ENCODE measurements at regions not wholly inside any gene's neighbourhood (a gene's known extent, or its start where the extent isn't known, plus 50 kb on each side); places are given as distances from the start of the nearest gene placed in this dataset.

DNA sequence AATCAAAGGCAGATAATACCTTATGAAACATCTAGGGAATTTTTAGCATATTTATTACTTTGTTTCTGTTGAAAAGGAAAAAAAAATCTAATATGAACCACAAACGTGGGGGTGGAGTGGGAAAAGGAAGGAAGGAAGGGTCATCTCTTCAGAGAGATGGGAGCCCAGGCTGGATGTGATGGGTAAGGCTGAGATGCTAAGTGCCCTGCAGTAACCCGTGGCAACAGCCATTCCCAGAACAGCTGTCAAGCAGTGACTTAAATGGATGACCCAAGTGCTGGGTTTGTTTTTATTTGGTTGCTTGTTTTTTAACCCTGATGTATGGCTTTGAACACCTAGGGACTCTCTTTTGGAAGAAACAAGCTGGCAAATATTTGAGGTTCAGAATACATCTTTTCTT, 50.7 kb upstream of the KLF7 start:
- Histone ChIP-seq H3K36me3 (ENCODE audit: control insufficient read depth in 2 of 2, insufficient read depth in 2 of 2, low read length in 1 of 2) (no peaks in the 10 kb centered on the region), H3K4me1 (ENCODE audit: control insufficient read depth in 2 of 2, insufficient read depth in 2 of 2, low read length in 1 of 2) (peaks cover 0 to 2% of the 10 kb centered on the region in 2 donors), H3K27ac (ENCODE audit: low read depth in 2 of 2, low read length in 1 of 2) (no peak overlapping the region), H3K9me3 (ENCODE audit: control insufficient read depth in 2 of 2, insufficient read depth in 1 of 2, low read depth in 1 of 2, low read length in 1 of 2) (no peaks in the 10 kb centered on the region), H3K27me3 (ENCODE audit: control insufficient read depth in 1 of 2, insufficient read depth in 2 of 2, low read length in 2 of 2) (no peaks in the 10 kb centered on the region), H3K4me3 (ENCODE audit: low read depth in 1 of 2, low read length in 2 of 2) (no peak overlapping the region)
- 38 to 48% methylated on average over 2 of the region's 2 CpGs for WGBS, 2 donors

DNA sequence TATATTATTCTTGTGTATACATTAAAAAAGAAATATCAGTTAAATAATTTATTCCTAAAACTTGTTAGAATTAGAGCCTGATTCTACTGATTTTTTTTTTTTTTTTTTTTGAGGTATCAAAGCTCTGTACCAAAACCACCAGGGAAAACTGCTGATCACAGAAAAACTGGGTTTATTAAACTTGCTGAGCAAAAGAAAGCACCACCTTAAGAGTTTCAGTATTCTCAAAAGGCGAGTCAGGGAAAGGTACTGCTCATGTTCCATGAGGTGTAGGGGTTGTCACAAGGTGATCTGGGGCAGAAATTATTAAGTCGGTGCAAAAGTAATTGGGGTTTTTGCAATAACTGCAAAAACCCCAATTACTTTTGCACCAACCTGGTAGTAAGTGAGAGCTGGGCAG, 51.7 kb upstream of the KLF7 start:
- 80 to 91% methylated on average over 2 of the region's 2 CpGs for WGBS, 2 donors
- no peak overlapping the region for H3K4me3 ChIP-seq (ENCODE audit: low read depth in 1 of 2, low read length in 2 of 2)
- no peaks in the 10 kb centered on the region for H3K27me3 ChIP-seq (ENCODE audit: control insufficient read depth in 1 of 2, insufficient read depth in 2 of 2, low read length in 2 of 2)
- no peaks in the 10 kb centered on the region for H3K9me3 ChIP-seq (ENCODE audit: control insufficient read depth in 2 of 2, insufficient read depth in 1 of 2, low read depth in 1 of 2, low read length in 1 of 2)
- H3K4me1 ChIP-seq (ENCODE audit: control insufficient read depth in 2 of 2, insufficient read depth in 2 of 2, low read length in 1 of 2), result peaks cover 0 to 2% of the 10 kb centered on the region in 2 donors
- H3K27ac ChIP-seq (ENCODE audit: low read depth in 2 of 2, low read length in 1 of 2), result no peak overlapping the region
- H3K36me3 ChIP-seq (ENCODE audit: control insufficient read depth in 2 of 2, insufficient read depth in 2 of 2, low read length in 1 of 2), result no peaks in the 10 kb centered on the region

DNA sequence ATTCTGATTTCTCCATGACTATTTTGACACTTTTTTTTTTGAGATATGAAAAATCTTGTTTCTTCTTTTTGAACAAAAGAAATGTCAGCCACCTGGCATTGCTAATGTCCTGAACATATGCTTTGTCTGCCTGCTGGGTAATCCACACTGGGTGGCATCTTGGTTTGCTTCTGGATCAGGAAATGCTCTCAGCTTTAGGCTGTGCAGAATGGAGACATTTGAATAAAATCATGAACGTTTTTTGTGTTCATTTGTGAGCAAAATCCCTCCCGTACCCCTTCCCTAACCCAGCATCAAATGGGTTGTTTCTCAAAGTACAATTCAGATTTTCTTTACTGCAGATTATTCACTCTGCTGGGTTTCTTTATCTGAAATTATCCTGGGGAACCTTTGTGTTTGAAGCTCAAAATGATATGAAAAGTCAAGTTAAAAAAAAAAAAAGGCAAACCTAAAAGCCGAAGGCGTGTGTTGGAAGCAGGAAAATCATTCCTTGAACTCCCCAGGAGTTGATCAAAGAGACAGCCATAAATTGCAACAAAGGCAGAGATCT, 53.4 kb upstream of the KLF7 start:
- Histone ChIP-seq H3K27ac (ENCODE audit: low read depth in 2 of 2, low read length in 1 of 2) (no peak overlapping the region), H3K27me3 (ENCODE audit: control insufficient read depth in 1 of 2, insufficient read depth in 2 of 2, low read length in 2 of 2) (no peaks in the 10 kb centered on the region), H3K4me1 (ENCODE audit: control insufficient read depth in 2 of 2, insufficient read depth in 2 of 2, low read length in 1 of 2) (peaks cover 0 to 2% of the 10 kb centered on the region in 2 donors), H3K4me3 (ENCODE audit: low read depth in 1 of 2, low read length in 2 of 2) (no peak overlapping the region), H3K36me3 (ENCODE audit: control insufficient read depth in 2 of 2, insufficient read depth in 2 of 2, low read length in 1 of 2) (no peaks in the 10 kb centered on the region), H3K9me3 (ENCODE audit: control insufficient read depth in 2 of 2, insufficient read depth in 1 of 2, low read depth in 1 of 2, low read length in 1 of 2) (no peaks in the 10 kb centered on the region)
- WGBS, 2 donors, result 76 to 78% methylated on average over 4 of the region's 4 CpGs

DNA sequence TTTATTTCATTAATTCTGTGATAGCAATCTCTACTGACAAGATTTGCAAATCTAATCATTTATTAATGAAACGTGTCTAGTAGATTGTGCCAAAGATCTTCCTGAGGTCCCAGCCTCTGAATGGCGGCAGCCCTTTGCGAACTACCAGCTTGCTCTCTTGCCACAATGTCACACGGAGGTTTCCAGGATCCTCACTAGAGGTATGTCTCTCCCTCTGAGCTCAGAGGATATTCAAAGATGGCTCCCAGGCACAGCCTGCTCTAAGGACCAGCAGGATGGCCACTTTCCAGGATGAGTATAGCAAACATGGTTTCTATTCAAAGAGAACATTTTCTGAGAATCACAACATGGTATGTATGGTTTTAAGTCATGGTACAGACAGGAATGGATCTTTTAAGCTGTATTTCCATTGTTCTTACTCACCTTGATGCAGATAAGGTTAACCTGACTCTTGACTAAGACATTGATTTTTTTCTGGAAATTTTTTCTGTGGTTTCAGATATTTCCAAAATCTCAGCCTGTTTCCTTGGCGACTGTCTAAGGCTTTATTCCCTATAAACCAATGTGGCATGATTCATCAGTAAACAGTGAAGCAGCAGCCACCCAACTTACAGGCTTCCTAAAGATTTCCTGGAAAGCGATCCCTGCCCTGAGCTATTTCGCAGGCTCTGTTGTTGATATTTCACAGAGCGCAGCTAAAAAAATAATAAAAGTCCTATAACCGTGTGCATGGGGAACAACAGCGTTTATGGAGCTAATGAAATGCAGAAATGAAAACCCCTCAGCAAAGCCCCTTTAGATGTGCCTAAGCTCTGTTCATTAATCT, 54.1 kb upstream of the KLF7 start:
- Histone ChIP-seq H3K4me1 (ENCODE audit: control insufficient read depth in 2 of 2, insufficient read depth in 2 of 2, low read length in 1 of 2) (peaks cover 0 to 2% of the 10 kb centered on the region in 2 donors), H3K36me3 (ENCODE audit: control insufficient read depth in 2 of 2, insufficient read depth in 2 of 2, low read length in 1 of 2) (no peaks in the 10 kb centered on the region), H3K4me3 (ENCODE audit: low read depth in 1 of 2, low read length in 2 of 2) (no peak overlapping the region), H3K27me3 (ENCODE audit: control insufficient read depth in 1 of 2, insufficient read depth in 2 of 2, low read length in 2 of 2) (no peaks in the 10 kb centered on the region), H3K27ac (ENCODE audit: low read depth in 2 of 2, low read length in 1 of 2) (no peak overlapping the region), H3K9me3 (ENCODE audit: control insufficient read depth in 2 of 2, insufficient read depth in 1 of 2, low read depth in 1 of 2, low read length in 1 of 2) (no peaks in the 10 kb centered on the region)
- WGBS, 2 donors, result 51 to 61% methylated on average over 10 of the region's 10 CpGs

- Histone ChIP-seq H3K4me3 (ENCODE audit: low read depth in 1 of 2, low read length in 2 of 2) (no peak overlapping the region), H3K9me3 (ENCODE audit: control insufficient read depth in 2 of 2, insufficient read depth in 1 of 2, low read depth in 1 of 2, low read length in 1 of 2) (no peaks in the 10 kb centered on the region), H3K27ac (ENCODE audit: low read depth in 2 of 2, low read length in 1 of 2) (no peak overlapping the region), H3K36me3 (ENCODE audit: control insufficient read depth in 2 of 2, insufficient read depth in 2 of 2, low read length in 1 of 2) (no peaks in the 10 kb centered on the region), H3K27me3 (ENCODE audit: control insufficient read depth in 1 of 2, insufficient read depth in 2 of 2, low read length in 2 of 2) (no peaks in the 10 kb centered on the region), H3K4me1 (ENCODE audit: control insufficient read depth in 2 of 2, insufficient read depth in 2 of 2, low read length in 1 of 2) (peaks cover 0 to 2% of the 10 kb centered on the region in 2 donors)
- 59 to 75% methylated on average over 2 of the region's 2 CpGs for whole genome bisulfite sequencing, 2 donors
Observed at GRCh38 chr2:207221731-207222130, 56.0 kb upstream of the KLF7 start.

DNA sequence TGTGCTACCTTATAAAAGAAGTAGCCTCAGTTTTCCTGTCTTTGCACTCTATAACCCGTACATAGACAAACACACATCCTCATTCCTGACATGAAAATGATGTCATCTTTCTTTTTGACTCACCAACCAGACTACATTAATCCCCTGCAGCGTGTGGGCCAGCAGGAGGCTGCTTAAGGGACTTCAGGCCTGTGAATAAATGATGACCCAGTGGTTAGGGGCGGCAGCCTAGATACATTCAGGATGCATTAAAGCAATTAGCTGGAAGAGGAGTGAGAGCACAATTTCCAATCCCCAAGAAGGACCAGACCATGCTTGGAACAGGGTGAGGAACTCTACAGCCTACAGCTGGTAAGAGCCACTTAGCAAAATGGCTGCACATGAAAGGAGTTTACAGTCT, 57.3 kb upstream of the KLF7 start:
- Histone ChIP-seq H3K4me3 (ENCODE audit: low read depth in 1 of 2, low read length in 2 of 2) (no peak overlapping the region), H3K4me1 (ENCODE audit: control insufficient read depth in 2 of 2, insufficient read depth in 2 of 2, low read length in 1 of 2) (peaks cover 0 to 2% of the 10 kb centered on the region in 2 donors), H3K36me3 (ENCODE audit: control insufficient read depth in 2 of 2, insufficient read depth in 2 of 2, low read length in 1 of 2) (no peaks in the 10 kb centered on the region), H3K27me3 (ENCODE audit: control insufficient read depth in 1 of 2, insufficient read depth in 2 of 2, low read length in 2 of 2) (no peaks in the 10 kb centered on the region), H3K27ac (ENCODE audit: low read depth in 2 of 2, low read length in 1 of 2) (no peak overlapping the region), H3K9me3 (ENCODE audit: control insufficient read depth in 2 of 2, insufficient read depth in 1 of 2, low read depth in 1 of 2, low read length in 1 of 2) (no peaks in the 10 kb centered on the region)
- WGBS, 2 donors, result 55 to 57% methylated on average over 3 of the region's 3 CpGs

- no peaks in the 10 kb centered on the region for H3K9me3 ChIP-seq (ENCODE audit: control insufficient read depth in 2 of 2, insufficient read depth in 1 of 2, low read depth in 1 of 2, low read length in 1 of 2)
- no peaks in the 10 kb centered on the region for H3K27me3 ChIP-seq (ENCODE audit: control insufficient read depth in 1 of 2, insufficient read depth in 2 of 2, low read length in 2 of 2)
- no peak overlapping the region for H3K4me3 ChIP-seq (ENCODE audit: low read depth in 1 of 2, low read length in 2 of 2)
- WGBS, 2 donors, result 82 to 96% methylated on average over 1 of the region's 1 CpG
- H3K4me1 ChIP-seq (ENCODE audit: control insufficient read depth in 2 of 2, insufficient read depth in 2 of 2, low read length in 1 of 2), result peaks cover 0 to 2% of the 10 kb centered on the region in 2 donors
- no peaks in the 10 kb centered on the region for H3K36me3 ChIP-seq (ENCODE audit: control insufficient read depth in 2 of 2, insufficient read depth in 2 of 2, low read length in 1 of 2)
- H3K27ac ChIP-seq (ENCODE audit: low read depth in 2 of 2, low read length in 1 of 2), result no peak overlapping the region
Observed at GRCh38 chr2:207224381-207224780, 58.6 kb upstream of the KLF7 start.

DNA sequence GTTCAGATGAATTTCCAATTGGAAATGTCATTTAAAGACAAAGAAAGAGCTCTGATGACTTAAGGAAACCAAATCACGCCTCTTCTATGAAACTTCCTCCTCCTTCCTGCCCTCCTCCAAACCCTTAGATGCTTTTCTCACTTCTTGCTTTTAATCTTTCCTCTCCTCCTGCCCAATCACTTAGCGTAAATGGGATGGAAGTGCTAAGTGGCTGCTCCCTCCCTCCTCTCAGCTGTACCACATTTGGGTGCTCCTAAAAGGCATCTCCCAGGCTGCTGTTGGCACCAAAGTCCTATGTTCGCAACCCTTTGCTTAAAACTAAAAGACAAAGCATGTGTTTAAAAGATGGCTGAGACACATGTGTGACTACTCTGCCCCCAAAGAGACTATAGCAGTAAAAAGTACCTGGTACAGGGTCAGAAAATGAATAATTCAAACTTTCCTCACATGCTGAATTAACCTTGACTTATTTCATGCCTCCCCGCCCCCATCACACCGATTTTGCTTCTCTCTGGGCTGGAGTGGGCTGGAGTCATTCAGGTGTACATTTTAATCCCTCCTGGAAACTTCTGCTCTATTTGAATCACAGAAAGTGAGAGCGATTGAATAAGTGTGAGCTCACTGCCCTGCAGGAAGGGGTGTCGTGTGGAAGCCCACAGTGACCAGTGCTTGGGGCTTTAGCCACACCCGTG, 59.2 kb upstream of the KLF7 start:
- Histone ChIP-seq H3K4me3 (ENCODE audit: low read depth in 1 of 2, low read length in 2 of 2) (no peak overlapping the region), H3K27ac (ENCODE audit: low read depth in 2 of 2, low read length in 1 of 2) (no peak overlapping the region), H3K27me3 (ENCODE audit: control insufficient read depth in 1 of 2, insufficient read depth in 2 of 2, low read length in 2 of 2) (no peaks in the 10 kb centered on the region), H3K36me3 (ENCODE audit: control insufficient read depth in 2 of 2, insufficient read depth in 2 of 2, low read length in 1 of 2) (no peaks in the 10 kb centered on the region), H3K9me3 (ENCODE audit: control insufficient read depth in 2 of 2, insufficient read depth in 1 of 2, low read depth in 1 of 2, low read length in 1 of 2) (no peaks in the 10 kb centered on the region), H3K4me1 (ENCODE audit: control insufficient read depth in 2 of 2, insufficient read depth in 2 of 2, low read length in 1 of 2) (no peaks in the 10 kb centered on the region)
- 66 to 72% methylated on average over 8 of the region's 8 CpGs for WGBS, 2 donors

- Histone ChIP-seq H3K27me3 (ENCODE audit: control insufficient read depth in 1 of 2, insufficient read depth in 2 of 2, low read length in 2 of 2) (no peaks in the 10 kb centered on the region), H3K9me3 (ENCODE audit: control insufficient read depth in 2 of 2, insufficient read depth in 1 of 2, low read depth in 1 of 2, low read length in 1 of 2) (no peaks in the 10 kb centered on the region), H3K27ac (ENCODE audit: low read depth in 2 of 2, low read length in 1 of 2) (no peak overlapping the region), H3K4me3 (ENCODE audit: low read depth in 1 of 2, low read length in 2 of 2) (no peak overlapping the region), H3K4me1 (ENCODE audit: control insufficient read depth in 2 of 2, insufficient read depth in 2 of 2, low read length in 1 of 2) (no peaks in the 10 kb centered on the region), H3K36me3 (ENCODE audit: control insufficient read depth in 2 of 2, insufficient read depth in 2 of 2, low read length in 1 of 2) (no peaks in the 10 kb centered on the region)
- 80 to 84% methylated on average over 6 of the region's 6 CpGs for WGBS, 2 donors
Observed at GRCh38 chr2:207225773-207226172, 60.0 kb upstream of the KLF7 start.
